GM18507 (cell line): ENCODE measurements at regions not wholly inside any gene's neighbourhood (a gene's known extent, or its start where the extent isn't known, plus 50 kb on each side); places are given as distances from the start of the nearest gene placed in this dataset.

ENCODE experiments used
- DNase-seq: peaks from one replicate; pipeline ENCODE4 v3.0.0; 2011; ENCODE audit warnings: low read depth; ENCODE audit not compliant: insufficient read length; ENCODE audit errors: extremely low spot score
- FAIRE-seq: peaks from 2 replicates; lab custom pipeline; 2011; peaks lifted over from hg19 to GRCh38; lab: Jason Lieb, UNC

DNA sequence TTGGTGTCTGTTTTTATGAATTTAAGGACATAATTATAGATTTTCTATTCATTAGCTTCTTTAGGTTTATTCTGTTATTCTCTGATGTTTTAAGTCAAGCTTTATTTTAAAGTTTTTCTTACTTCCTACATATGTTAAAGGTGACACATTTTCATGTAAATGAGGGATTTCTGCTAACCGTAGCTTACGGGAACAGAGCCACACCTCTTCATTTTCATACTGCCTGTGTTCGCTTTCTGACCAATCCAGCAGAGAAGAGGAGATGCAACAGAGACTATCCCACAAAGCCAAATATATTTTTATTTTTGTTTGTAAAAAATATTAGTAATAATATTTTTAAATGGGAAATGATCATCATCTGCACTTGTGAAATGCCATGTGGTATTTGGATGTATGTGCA is 774.1 kb downstream of the BRD1 start:
- no peak for DNase-seq
- FAIRE-seq: no peak

DNA sequence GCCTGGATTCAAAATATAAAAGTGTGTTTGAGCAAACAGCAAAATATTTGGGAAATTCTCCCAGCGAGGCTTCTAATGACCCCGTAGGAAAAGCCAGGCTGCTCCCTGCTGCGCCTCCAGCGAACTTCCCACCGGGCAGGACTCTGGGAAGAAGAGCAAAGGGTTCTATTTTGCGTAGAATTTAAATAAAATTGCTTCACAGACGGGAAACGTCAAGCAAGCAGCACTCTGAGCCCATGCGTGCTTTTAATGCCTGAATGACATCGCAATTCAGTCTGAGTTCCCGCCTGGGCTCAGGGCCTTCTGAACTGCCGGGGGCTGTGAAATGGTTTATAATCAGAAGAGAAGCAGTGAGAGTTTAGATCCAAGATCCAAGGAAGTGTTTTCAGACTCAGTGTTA is 775.1 kb downstream of the BRD1 start:
- FAIRE-seq (no peak), DNase-seq (no peak)

DNA sequence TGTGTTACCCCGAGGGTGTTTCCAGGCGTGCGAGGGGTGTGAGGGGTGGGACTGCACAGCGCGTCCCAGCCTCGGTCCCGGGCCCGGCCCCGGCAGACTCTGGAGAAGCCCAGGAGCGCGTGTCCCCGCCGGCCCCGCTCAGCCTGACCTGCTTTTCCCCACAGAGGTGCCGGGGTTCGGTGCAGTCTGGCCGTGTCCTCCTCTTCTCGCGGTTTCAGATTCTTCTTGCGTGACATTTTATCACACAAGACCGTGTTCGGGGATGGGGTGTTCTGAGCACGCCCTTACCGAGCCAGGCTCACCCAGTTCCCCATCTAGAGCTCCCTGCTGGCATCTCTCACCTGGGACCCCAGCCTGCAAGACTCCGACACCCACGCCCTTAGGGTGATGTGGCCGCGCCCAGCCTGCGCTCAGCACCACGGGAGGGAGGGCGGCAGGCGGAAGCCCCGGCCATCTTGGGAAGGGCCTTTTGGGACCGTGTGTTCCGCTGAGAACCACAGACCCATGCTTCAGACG is 775.6 kb downstream of the BRD1 start:
- FAIRE-seq: no peak
- no peak for DNase-seq

DNA sequence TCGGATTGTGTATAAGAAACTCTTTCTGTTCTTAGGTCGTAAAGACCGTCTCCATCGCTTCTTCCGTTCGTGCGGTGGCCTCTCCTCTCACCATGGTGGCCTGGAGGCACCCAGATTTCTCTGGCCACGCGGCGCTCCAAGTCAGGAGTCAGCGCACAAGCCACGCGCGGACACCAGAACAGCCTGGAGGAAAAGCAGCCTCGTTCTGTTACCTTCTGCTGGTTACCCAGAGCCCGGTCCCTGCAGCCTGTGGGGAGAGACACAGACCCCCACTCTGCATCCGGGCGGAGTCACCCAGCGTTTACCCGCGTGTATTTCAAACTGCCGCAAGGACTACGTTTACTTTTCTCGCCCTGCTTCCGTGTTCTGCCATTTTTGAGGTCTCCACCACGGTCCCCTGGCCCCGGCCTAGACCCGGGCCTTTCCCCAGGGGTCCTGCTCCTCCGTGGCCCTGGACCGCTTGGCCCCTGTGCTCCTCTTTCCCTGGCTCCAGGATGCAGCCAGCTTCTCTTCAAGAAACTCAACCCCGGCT is 776.1 kb downstream of the BRD1 start:
- DNase-seq (no peak), FAIRE-seq (no peak)

DNA sequence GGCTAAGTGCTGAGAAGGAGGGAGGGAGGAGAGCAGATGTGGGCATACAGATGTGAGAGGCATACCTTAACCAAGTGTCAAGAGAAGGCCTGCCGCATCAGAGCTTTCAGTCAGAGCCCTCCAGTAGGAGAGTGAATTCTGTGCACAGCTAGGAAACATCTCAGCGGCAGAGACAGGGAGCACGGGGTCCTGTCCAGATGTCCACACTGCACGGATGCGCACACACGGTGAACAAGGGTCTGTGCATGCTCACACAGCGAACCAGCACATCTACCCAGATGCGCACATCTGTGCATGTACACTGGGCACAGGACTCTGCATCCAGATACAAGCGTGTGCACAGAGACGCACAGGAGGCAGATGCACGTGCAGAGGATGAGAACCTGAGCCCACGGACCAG is 778.0 kb downstream of the BRD1 start:
- no peak for DNase-seq
- no peak for FAIRE-seq

DNA sequence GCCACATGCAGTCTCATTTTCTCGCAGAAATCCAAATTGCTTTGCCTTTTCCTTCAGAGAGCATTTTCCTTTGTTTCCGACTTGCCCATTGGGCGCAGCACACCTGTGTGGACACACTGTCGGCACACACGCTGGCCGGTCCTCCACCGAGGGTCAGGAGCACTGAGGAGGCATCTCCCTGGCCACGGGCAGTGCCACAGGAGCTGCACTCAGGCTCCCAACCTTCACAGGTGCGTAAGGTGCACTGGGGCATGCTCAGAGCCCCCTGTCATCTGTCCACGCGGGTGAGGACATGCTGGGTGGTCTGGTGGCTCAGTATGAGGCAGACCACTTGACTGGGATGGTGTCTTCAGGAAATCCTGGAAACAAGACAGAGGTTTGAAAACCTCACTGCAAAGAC is 779.1 kb downstream of the BRD1 start:
- FAIRE-seq (no peak), DNase-seq (no peak)

DNA sequence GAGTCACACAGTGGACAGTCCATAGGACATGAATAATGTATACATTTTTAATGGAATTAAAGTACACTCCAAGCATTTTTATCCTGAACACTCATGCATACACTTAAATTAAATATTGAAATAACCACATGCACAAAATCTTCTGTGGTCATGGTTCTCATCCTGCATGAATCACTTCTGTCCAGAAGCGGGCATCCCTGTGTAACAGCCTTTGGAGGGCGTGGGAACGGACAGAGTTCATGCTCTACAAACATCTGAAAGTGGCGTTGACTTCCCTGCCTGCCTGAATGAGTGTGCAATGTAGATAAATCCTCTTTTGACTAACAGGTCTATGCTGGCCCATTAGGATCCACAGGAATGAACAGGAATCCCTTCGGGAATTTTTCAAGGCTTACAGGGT is 780.2 kb downstream of the BRD1 start:
- DNase-seq (no peak), FAIRE-seq (no peak)

DNA sequence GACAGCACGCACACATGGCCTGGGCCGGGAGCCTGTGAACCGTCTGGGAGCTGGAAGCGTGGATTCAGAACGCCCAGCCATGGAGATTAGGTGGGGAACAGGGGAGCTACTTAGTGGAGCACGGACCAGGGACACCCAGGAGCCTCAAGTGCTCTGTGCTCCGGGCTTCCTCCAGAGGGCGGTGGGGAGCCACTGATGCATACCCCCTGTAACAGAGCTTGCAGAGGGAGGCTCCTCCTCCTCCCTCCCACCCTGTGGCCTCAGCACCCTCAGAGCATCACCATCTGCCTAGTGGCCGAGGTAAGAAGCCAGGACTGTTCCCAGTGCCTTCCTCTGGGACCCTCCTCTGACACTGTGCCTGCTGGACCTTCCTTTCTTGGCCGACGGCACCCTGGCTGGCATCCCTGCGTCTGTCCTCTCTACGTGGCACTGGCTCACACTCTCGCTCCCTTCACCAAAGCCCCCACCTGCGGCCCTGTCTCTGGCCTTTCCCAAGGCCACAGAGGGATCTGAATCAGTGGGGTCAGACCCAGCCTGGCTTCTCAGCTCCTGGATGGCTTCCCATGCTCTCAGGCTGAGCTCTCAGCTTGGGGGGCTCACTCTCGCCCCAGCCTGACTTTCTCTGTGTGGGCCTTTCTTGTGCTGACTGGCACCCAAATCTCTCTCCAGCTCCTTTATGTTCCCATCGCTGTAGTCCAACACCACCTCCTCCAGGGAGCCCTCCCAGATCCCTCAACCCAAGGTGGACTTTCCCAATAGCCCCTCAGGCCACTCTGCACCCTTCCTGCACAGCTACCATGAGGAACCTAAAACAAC is 780.9 kb downstream of the BRD1 start:
- no peak for DNase-seq
- FAIRE-seq: no peak

DNA sequence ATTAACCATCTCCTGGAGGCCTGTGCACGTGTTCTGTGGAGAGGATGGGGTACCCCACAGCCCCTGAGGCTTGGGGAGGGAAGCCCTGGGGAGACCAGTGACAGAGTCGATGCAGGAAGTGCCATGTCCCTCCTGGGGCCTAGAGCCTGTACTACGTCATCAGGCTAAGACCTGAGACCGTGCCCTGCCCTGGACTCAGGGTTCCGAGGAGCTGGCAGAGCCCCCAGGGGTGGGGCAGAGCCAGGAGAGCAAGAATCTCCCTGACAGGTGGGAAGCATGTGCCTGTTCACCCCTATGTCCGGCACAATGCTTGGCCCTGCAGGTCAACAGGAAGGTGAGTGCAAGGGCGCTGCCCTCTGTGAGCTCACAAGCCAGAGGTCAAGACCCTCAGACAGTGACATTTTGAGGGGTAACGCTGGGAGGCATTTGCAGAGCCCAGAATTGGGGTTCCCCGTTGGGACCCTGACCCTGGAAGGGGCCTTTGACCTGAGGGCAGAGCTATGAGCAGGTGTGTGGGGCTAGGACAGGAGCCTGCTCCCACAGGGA is 781.6 kb downstream of the BRD1 start:
- DNase-seq (no peak), FAIRE-seq (no peak)

DNA sequence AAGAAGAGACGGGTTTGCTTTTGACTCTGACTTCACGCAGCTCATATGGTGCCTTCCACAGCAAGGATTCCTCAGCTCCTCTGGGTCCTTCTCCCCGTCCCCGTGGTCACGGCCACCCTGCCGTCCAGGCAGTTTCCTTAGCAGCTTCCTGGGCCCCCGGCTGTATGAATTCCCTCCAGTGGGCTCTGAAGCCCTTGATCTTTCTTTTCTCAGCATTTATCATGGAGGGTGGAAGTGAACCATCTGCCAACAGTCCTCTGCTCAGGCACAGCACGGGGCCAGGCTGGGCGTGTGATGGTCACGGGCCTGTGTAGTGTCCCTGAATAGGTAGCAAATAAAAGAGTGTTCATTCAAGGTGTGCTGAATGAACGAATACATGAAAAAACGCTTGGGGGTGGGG is 782.4 kb downstream of the BRD1 start:
- FAIRE-seq: no peak
- no peak for DNase-seq

DNA sequence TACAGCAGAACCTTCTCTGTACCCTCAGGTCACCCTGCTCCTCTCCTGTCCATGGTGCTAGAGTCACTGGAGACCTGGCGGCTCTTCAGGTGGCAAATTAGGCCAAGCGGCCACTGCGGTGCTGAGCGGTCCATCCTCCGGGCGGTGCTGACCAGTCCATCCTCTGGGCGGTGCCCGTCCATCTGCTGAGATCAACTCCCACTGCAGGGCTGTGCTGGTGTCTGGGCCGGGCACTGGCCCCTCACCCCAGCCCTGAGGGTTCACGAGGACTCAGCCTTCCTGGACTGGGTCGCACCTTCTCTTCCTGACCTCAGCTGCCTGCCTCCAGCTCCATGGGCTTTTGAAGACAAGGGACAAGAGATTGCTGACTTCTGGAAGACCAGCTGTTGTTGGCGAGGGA is 782.9 kb downstream of the BRD1 start:
- DNase-seq (no peak), FAIRE-seq (no peak)

DNA sequence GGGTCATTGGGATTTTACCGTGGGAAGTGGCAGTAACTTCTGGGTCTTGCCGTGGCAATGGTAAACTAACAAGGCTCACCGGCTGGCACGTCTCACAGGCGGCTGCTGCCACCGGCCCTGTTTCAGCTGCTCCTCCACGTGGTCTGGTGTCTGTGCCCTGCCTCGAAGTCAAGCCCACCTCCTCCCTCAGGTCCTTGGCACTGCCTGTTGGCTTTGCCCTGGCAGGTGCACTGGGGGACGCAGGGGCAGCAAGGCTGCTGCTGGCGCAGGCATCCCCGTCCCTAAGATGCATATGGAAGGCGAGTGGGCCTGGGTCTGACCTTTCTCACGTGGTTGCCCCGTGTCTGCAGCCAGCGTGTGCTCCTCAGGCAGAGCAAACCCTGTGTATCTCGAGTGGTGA is 783.6 kb downstream of the BRD1 start:
- FAIRE-seq: no peak
- DNase-seq: no peak

DNA sequence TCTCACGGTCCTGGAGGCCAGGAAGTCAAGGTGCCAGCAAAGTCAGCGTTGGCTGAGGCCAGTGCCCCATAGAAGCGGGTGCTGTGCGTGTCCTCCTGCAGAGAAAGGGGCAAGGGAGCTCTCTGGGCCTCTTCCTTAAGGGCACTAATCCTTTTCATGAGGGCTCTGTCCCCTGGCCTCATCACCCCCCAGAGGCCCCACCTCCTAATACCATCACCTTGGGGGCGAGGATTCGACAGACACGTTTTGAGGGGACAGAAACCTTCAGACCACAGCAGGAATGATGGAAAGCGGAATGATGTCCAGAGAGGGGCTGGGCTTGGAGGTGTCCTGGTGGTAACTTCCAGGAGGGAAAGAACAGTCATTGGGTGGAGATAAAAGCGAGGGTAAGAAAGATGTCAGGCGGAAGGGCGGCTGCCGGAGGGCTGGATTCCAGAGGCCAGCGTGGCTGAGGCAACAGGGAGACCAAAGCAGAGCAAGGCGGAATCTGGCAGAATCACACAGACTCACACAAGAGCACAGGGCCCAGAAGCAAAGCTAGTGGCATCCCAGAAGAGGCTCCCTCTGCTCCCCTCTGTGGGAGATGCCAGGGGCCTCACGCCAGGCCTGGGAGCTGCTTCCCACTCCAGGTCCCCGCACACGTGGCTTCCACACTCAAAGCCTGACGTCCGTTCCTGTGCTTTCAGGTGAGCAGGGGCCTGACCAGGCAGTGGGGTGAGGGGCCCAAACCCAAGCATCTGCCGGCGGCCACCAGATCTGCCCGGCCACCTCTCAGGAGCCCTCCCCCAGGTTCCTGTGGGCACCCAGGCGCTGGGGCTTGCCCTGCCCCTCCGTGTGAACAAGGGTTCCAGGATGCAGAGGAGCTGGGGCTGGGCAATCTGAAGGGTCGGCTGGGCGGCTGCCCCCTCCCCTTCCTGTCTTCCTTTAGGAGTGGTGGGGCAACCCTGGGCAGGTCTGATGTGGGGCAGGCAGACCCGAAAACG is 784.5 kb downstream of the BRD1 start:
- no peak for FAIRE-seq
- no peak for DNase-seq

DNA sequence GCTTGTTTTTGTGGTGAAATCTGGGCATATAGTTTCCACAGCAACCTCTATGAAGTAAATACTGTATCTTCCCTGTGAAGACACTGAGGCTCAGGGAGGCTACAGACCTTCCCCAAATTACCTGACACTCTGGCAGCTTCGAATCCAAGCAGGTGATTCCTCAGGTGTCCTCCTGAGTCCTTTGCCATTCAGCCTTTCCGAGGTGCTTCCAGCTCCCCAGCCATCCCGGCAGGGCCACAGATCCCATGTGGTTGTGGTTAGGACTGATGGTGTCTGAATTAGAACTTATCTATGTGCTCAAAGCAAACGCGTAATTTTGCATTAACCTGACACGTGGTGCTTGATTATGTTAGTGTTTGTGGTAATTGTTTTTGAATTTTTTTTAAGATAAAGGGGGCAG is 785.6 kb downstream of the BRD1 start:
- DNase-seq (no peak), FAIRE-seq (no peak)

DNA sequence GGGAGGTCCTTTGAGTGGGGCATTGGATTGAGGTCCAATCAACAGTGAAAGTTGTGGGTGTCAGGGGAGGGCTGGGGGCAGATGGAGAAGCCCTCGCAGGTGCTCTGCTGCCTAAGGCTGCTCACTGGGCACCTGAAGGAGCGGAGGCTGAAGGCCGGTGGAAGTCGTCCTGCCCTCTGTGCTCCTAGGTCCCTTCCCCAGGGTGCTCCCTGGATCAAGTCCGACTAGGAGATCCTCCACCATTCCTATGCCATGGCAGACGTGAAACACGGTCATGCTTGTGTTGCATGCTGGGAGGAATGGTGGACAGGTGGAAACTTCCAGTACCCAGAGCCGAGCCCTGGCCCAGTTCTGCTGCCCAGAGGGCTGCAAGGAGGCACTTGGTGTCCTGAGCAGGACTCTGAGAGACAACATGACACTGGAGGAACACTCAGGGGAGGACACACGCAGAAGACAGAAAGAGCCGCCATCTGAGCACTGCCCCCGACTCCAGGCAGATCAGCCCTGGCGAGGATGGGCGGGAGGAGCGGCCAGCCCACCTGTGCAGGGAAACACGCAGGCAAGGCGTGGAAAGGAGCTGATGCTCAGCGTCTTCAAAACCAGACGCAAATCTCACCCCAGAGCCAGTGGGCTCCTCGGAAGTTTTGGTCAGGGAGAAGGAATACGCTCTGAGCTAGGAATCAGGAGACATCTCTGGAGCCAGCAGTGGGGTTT is 786.8 kb downstream of the BRD1 start:
- no peak for FAIRE-seq

DNA sequence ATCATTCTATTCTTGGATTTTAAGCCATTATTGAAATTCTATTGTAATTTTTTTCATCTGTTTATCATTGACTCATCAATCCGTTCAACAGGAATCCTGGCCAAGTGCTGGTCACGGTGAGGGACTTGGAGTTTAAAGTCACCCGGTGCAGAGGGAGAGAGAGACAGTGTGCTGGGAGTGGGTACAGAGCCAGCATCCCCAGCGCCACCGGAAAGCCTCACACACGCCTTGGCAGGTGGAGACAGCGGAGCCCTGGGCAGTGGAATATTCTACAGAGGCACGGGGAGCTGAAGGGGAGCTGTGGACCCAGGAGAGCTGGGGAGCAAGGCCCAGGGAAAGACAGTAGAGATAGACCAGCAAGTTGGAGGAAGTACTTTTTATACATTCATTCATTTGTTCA is 787.6 kb downstream of the BRD1 start:
- FAIRE-seq (no peak), DNase-seq (no peak)

More for the DNA sequence above, 786.8 kb downstream of the BRD1 start:
- no peak for DNase-seq

DNA sequence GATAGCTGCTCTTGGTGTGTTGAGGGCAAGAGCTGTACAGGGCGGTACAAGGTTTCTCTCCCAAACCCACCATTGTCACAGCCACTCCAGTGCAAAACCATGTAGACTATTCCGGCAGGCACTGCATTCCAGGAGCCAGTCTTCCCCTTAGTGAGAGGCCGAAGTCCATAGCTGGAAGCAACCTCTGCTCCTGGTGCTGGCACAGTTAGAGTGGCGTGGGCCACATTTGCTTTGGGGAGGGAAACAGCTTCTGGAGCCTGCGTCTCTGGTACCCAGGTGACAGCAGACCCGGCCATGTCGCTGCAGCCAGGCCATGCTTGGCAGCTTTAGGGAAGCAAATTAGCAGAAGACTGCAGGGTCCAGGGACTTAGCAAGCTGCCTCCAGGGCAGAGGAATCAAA is 788.0 kb downstream of the BRD1 start:
- no peak for DNase-seq
- no peak for FAIRE-seq

DNA sequence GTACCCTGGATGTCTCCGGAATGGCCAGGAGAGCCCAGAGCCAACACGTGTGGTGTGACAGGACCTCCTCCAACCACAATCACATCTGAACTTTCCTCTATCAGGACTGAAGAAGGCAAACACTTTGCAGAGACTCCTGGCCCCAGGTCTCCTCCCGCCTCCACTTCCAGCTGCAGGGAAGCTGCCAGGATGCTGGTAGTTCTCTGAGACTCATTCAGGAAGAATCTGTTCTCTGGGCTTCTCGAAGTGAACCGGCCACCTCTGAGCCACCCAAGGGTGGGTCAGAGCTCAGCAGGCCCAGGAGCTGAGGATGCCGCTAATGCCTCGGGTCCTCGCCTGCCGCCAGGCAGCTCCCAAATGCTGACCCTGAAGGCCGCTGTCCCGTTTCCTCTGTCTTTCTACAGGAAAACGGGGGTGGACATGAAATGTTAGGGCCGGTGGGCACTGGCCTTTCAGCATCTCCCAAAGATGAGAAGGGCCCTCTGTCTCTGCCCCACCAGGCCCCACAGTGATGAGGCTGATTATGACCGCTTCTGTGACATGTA is 789.9 kb downstream of the BRD1 start:
- no peak for DNase-seq
- no peak for FAIRE-seq

DNA sequence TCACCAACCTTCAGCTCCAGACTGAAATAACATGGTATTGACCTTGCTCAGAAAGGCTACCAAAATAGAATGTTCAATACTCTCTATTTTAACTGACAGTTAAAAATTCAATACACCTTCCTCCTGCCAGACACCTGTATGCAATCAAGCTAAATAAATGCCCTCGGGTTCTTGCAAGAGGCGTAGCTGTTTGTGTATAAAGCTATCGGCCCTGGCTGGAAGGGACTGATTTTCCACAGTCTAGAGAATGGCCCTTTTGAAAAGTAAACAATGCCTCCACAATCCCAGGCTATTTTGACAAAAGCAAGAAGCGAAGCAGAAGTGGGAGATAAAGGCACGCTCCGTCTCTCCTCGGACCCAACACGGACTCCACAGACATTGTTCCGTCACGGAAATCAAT is 791.2 kb downstream of the BRD1 start:
- no peak for DNase-seq
- no peak for FAIRE-seq
